NCI-H2081 treated with DMSO at 0.1 percent for 48 hours (cell line): ENCODE measurements at regions not wholly inside any gene's neighbourhood (a gene's known extent, or its start where the extent isn't known, plus 50 kb on each side); places are given as distances from the start of the nearest gene placed in this dataset.
"Not testable (repeated sequence)": the region's sequence is repeated elsewhere in the genome, so short reads cannot be mapped to it uniquely, and the experiment has no call there.

Source experiments
- DNase-seq: peaks from one replicate; lab custom pipeline; 2025; lab: John Stamatoyannopoulos, UW

DNA sequence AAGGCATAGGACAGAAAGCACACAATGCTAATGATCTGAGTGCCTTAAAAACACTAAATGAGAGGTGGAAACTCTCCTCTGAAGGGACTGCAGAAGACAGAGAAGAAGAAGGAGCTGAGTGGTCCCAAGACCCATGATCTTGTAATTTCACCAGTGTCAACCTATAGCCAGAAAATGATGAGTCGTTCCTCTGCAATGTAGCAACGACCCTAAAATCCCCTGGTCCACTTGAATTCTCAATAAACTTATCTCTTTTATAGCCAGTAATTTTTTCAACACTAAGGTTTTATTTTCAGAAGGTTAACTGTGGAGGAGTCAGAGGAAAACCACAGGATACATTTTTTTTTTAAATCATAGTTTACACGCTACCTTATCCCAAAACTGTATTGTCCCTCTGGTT is 490.6 kb upstream of the MARCKS start:
- DNase-seq, result no peak

DNA sequence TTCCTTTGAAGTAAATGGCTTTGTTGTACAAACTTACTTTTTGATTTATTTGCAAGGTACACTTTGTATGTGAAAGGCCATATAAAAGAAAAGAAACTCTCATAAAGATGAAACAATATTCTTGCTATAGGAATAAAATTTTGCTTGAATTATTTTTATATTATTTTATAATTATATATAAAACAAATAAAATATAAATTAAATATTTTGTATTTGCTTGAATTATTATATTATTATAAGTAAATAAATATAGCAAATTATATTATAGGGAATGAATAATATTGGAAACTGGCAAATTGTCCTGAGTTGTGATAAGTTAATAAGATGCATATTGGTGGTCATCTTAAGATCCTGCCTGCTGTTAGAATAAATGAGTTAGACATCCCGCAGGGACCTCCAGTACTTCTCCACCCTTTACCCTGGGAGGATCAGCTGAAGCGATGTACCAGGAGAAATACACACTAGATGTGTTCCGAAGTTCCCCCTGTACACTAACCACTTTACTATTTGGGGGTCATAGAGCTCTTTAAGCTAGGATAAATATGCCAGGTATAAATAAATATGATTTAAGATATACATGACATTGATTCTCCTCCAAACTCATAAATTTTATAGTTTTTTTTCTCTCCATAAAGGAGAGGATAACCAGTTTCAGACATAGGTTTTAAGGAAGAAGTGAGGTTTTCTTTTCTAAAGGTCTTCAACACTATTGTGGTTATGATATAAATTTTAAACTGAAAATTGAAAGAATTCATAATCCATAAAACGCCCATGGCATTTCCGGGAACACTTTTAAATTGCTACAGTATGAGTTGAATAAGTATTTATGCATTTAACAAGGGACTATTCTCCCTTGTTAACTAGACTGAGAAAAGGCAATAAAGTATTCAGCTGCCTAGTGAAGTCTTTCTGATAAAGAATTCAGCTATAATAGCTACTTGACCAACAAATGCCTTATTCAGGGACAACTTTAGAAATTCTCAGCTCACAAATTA is 486.3 kb upstream of the MARCKS start:
- DNase-seq, result no peak

DNA sequence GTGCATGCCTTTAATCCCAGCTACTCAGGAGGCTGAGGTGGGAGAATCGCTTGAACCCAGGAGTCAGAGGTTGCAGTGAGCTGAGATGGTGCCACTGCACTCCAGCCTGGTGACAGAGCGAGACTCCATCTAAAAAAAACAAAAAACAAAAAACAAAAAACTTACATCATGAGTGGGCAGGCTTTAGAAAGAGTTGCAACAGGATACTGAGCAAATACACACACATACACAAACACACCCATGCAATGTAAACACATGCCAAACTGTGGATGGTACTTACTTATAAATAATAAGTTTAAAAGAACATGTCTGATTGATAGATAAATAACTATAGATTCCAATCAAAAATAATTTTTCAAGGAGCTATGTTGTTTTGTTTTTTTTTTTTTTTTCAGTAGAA is 481.7 kb upstream of the MARCKS start:
- not testable (repeated sequence) for DNase-seq

DNA sequence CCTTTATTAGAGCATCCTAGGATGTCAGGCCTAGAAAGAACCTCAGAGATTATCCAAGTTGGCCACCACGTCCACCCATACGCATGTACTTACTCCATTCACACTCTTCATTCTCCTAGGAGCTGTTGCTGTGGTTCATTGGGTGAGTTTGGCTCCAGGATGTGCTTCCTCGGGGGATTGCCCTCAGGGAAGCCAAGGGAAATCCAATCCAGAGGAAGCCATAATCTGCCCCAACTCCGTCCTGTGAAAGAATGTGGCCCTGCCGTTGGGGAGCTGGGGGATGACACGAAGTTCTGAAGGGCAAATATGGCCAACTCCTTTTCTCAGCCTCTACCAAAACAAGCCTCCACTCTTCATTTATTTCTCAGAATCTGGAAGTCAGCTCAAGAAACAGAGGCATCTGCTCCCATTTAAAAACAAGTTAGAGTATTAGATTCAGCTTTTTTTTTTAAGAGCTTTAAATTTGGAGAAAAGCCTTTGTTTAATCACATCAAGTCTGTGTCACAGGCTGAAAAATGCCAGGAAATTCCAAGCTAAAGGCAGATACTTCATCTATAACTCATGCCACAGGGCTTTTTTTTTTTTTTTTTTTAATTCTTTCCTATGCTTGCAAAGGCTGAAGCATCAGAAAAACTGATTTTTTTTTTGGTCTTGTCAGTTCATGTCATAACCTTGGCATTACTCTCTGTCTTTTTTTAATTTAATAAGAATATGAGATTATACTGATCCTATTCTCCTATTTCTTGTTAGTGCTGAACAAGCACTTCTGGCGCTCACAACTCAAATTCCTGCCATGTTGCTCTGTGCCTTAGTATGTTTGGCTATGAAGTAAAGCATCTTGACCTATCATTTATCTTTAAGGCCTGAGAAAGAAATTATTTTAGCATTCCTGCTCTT is 480.9 kb upstream of the MARCKS start:
- DNase-seq, result no peak

DNA sequence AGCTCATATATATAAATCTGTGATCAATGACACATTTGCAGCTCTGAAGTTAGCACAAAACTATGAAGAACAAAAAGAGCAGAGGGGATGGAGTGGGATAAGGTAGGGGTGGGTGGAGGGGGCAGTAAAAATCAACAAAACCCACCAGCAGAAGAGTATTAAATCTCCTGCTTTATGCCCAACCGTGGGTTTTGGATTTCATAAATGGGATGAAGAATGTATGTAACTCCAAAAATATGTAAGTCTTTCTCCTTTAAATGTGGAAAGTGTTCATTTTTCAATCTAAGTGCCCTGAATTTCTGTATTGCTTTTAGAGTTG is 480.3 kb upstream of the MARCKS start:
- DNase-seq, result no peak

DNA sequence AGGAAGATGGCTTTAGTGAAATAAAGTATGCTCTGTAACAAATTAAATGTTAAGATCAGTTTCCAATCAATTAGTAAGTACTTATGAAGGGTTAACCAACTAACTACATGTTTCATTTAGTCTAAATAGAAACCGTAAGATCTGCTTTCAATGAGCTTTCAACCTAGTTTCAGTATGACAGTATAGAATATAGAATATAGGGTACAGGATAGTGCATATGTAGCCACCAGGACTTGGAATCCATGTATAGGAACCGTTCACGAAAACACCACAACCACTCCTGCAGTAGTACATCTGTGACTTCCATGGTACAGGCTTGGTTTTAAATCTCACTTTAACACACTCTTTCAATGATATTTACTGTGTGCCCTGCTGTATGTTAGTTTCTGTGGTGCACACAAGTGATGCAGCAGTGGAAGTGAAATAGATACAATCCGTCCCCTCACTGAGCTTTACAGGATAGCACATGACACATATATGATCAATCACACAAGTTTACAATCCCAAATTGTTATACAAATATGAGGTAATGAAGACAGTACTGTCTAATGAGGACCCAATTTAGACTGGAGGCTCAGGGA is 479.7 kb upstream of the MARCKS start:
- no peak for DNase-seq

DNA sequence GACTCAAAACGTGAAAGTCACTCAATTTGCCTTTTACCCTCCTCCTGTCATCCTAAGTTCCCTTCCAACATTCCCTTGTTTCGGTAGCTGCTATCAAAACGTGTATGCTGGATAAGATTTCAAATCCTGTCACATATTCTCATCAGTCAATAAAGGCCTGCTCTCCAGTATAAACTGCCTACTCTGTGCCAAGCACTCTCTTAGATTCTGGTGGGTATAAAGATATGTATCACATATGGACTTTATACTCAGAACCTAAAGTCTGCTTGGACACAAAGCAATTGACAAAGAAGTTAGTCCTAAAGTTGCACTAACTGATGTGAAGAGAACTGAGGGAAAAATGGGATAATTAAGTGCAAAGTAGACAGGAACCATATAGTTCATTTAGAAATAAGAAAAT is 476.6 kb upstream of the MARCKS start:
- no peak for DNase-seq

DNA sequence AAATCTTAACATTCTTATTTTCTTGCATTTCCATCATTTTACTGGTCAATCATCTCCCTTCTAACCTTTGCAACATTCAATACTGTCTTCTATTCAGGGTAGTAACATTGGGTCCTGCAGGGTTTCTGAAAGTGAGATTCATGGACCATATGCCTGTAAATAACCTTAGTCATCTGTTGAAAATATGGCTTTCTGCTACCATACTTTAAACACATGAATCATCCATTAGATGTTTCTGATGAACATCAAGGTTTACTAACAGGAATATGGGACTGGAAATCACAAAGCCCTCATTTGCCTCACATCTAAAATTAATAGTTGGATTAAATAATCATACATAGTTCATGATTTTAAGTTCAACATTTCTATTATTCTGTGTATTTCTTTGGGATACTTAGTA is 475.9 kb upstream of the MARCKS start:
- DNase-seq, result no peak

DNA sequence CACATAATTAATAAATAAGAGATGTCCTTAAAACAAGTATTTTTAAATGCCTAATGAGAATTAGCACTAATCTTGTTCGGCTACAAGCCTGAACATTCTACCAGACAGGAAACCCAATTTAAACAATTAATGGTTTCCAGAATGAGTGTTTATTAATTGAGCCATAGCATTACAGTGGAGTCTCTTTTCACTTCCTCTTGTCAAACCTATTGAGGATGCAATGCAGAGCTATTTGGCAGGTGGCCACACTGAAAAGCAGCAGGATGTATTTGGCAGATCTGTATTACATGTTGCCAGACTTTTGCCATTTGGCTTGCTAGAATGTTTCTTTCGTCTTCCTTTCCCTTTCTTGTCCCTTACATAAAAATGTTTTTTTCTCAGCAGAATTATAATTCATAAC is 475.2 kb upstream of the MARCKS start:
- DNase-seq, result no peak

DNA sequence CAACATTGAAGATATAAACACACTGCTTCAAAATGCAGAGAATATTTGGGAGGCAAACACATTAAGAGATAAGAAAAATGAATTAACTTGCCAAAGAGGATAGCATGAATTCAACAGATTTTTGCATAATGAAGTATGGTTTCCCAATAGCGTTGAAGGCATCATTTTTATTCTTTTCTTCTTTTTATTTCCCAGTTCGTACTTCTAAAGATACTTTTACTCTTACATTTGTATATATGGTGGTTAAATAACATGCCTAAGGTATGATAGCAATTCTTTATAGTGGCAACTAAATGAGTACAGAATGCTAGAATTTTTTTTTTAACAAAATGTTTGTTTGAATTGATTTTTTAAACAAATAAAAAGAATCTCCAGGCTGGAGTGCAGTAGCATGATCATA is 473.4 kb upstream of the MARCKS start:
- DNase-seq, result no peak

DNA sequence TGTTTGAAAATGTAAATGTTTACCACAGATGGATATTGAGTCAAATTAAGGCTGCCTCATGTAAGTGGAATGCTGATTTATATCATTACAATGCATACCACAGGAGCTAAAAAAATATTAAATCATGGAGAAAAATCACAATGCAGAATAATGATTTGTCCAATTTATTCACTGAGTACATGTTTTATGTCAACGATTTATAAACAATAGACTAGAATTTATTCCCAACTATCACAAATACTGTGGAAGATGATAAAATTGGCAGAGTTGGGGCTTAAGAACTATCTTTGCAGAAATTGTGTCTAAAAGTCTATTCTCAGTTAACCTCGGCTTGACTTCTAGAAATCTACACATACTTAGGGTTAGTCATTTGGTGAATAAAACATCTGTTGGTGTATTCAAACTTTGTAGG is 472.1 kb upstream of the MARCKS start:
- no peak for DNase-seq

DNA sequence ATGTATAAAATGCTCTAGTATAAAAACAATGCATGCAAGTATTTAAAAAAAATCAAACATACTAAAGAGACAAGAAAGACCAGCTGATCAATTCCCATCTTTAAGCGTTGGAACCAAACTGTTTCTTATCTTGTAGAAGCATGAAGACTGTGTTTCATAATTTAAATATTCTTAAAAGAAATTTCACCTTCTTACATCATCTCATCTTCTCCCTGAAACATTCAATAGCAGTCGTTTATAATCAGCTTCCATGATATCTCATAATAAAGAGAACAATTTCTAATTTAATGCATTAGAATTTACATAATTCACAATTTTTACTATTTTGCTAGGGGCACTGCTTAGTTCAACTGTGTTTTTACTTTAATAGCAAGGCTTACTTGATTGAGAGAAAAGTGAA is 468.1 kb upstream of the MARCKS start:
- DNase-seq, result no peak

DNA sequence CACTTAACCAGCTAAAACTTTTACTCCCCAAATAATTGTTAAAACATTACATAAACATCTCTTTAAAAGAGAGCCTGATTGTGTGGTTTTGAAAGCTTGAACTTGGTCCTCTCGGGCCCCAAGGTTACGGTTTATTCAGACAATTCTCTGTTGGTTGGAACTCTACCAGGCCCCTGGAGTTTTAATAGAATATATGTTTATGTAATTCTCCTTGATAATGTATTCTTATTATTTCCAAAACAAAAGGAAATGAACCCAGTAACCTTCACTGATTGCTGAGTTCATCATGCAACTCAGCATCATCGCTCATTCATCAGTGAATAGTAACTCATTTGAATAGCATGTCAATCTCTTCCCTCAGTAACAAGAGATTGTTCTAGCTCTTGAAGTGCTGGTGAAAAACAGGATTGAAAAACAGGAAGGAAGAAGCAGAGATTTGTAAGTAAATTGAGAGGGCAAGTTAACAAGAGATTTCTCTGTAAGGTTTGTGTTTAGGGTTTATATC is 464.5 kb upstream of the MARCKS start:
- no peak for DNase-seq

DNA sequence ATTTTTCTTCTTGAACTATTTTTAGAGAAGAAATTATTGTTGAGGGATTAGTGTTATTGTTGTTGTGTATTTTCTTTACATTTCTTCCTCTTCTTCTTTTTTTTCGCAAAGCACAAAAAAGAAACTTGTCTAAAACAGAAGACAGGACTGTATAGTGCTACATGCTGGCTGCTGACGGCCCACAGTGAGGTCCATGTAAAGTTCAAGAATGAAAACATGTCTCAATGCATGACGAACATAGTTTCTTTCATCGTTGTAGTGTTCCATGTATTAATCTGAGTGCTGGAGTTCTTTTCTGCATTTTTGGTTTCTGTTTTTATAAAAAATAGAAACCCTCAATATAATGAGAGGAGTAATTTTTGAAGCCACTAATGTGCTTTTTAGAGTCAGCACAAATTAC is 462.9 kb upstream of the MARCKS start:
- DNase-seq, result no peak

DNA sequence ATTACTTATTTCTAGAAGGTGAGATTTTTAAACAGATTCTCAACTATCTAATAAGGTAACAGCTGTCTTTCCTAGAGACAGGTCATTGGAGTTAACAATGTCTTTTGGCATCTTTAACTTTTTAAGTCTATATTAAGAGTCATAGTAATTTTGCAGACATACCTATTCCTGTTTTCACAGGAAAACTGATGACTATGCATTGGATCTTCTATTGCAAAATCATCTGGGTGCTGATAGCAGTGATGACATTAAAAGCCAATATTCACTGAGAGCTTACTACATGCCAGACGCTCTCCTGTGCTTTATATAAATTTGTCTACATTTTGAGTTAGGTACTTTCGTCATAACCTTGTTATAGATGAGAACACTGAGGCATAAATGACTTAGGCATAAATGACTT is 462.4 kb upstream of the MARCKS start:
- no peak for DNase-seq

DNA sequence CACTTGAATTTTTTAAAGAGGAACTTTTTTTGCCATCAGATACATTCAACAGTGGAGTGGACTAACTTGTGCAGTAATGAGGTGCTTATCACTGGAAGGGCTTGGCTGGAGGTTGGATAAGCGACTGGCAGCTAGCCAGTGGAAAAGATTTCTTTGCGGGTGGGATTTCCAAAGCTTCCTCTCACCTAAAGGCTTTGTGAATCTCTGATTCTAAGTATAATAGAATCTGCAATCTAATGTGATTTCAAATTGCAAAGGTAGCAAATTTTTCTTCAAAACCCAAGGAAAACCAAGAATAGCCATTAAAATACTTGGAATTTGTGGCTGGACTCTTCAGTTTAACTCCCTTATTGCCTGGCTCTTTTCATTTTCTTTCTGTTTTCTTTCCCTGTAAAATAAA is 460.4 kb upstream of the MARCKS start:
- DNase-seq, result no peak

DNA sequence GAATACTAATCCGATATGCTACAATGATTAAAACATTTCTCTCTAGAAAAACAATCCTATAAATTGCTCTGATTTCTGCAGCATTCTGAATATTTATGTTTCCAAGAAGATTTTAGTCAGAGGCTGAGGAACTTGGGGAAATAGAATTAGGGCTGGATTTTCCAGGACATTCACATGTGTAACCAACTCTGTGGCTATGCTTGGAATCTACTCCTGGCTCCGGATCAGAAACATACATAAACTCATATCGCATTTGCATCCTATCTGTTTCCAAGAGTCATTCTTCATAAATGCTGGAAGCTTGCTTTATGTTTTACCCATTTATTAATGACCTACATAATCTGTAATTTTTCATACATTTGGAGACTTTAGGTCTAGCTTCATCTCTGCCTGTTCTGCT is 459.9 kb upstream of the MARCKS start:
- no peak for DNase-seq

DNA sequence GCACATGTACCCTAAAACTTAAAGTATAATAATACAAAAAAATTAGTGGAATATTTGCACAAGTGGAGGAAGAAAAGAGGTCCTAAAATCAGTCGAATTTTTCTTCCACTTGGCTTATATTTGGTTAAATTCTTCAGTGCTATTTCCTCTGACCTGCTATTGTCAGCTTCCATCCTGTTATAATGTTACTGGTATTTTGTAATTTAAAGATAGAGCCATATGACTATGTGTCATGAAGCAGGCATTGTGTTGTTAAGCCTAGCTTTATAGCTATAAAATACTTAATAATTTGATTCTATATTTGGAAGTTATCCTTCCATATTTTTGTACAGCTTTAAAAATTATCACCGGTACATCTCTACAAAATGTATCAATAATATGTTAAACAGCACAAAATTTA is 455.9 kb upstream of the MARCKS start:
- DNase-seq, result no peak

DNA sequence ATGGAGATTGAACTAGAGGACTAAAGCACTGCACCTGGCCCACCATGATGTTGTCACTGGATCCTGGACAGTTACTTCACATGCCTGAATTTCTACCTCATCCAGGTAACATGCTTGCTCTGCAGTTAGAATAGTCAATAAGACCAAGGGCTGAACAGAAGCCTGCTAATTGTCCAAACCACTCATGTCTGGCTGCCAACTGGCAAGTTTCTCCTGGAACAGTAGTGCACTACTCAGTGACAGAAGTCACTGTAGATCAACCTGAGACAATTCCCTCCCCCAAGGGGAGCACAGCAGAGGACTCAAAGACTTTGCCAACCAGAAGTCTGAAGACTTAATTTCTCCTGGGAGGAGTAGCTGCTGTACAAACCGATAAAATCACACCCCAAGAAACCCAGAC is 454.6 kb upstream of the MARCKS start:
- DNase-seq, result no peak

DNA sequence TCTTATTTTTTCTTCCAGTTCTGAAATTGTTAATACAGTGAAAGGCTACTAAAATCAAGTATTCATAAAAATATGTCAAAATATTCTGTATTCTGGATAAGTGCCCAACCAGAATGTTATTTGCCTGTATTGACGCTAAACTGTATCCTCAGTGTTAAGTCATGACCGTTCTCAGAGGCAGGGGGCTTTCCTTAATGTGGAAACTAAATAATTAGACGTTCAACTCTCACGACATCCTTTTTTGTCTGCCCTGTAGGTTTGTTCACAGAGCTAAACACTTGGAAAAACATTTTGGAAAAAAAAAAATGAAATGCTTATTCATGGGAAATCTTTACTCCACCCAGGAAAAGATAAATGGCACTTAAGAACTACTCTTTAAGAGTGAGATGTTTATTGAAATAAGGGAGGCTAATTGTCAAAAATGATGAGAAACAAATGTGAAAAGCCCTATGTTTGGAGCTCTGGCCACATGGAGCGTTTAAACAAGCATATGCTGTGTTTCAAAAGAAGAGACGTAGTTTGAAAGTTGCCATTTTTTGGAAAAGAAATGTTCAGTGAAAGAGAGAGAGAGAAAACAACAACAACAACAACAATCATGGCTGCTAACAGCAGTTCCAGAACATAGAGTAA is 453.1 kb upstream of the MARCKS start:
- no peak for DNase-seq

DNA sequence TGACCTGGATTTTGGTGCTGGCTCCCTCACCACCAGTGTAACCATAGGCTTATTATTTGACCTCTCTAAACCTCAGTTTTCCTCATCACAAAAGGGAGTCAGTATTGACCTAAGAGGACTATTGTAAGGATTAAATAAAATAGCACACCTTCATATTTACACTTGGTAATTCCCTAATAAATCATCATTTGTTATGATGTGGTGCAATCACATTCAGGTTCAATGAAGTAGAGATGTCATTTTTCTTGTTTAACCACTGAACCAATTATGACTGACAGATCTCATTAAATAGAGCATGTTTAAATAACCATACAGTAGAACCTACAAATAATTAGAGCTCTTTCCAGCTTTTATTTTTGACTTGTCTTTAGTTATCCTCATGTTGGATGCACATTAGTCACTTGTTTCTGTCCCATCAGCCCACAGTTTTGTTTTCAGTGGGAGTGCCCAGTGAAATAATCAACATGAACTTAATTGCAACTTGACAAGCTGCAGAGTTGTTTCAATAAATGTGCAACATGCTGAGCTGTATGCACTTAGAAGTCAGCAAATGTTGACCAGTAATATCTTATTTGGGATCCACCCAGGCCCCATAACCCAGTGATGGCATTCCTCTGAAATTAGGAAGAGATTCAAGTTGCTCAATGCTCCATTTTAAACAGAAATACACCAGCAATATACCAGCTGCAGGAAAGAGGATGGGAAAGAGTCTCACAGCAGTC is 451.7 kb upstream of the MARCKS start:
- no peak for DNase-seq
